Activated naive CD4-positive, alpha-beta T cell treated with anti-CD3 and anti-CD28 coated beads for 36 hours (primary cell): ENCODE measurements at regions not wholly inside any gene's neighbourhood (a gene's known extent, or its start where the extent isn't known, plus 50 kb on each side); places are given as distances from the start of the nearest gene placed in this dataset.

Experiments
- CTCF ChIA-PET: fragments of 350-600 bp; sonication (Branson Sonifier 250); formaldehyde crosslinking; loops from one replicate; lab custom pipeline; 2021; ENCODE audit warnings: antibody characterized with exemption; lab: Charles Lee
- DNase-seq: peaks from one replicate; pipeline ENCODE4 v3.0.0-alpha.2; 2020
- H3K27ac Mint-ChIP-seq: one replicate; pipeline ENCODE4 v1.8.0; 2021; ENCODE audit warnings: mild to moderate bottlenecking, mixed read lengths
- H3K27me3 Mint-ChIP-seq: one replicate; pipeline ENCODE4 v1.8.0; 2021; ENCODE audit warnings: low read depth, mixed read lengths
- H3K36me3 Mint-ChIP-seq: one replicate; pipeline ENCODE4 v1.8.0; 2021; ENCODE audit warnings: low read depth, mixed read lengths
- H3K4me1 Mint-ChIP-seq: one replicate; pipeline ENCODE4 v1.8.0; 2021; ENCODE audit warnings: low read depth, mixed read lengths
- H3K4me3 Mint-ChIP-seq: one replicate; pipeline ENCODE4 v1.8.0; 2021; ENCODE audit warnings: mild to moderate bottlenecking, moderate library complexity, mixed read lengths
- H3K9me3 Mint-ChIP-seq: one replicate; pipeline ENCODE4 v1.8.0; 2021; ENCODE audit warnings: mixed read lengths
- intact Hi-C: fragments of 100-400 bp; cut with micrococcal nuclease; formaldehyde crosslinking; loops from one replicate; pipeline ENCODE4 v1.15.1; 2023

DNA sequence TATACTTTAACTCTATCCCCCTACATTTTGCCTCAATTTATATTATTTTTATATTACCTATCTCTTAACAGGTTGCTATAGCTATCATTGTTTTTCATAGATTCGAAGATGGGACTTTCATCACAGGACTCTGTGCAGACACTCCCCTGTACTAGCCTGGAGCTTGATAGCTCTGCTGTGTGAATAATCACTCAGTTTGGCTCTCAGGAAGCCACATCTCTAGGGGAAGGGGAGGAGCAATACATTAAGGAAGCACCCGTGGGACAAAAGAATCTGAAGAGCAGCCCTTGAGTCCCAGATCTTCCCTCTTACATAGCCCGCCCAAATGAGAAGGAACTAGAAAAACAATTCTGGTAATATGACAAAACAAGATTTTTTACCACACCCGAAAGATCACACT is 114.3 kb upstream of the FXR1 start:
- Mint-ChIP-seq H3K36me3 (no peaks in the 10 kb centered on the region), H3K4me1 (no peaks in the 10 kb centered on the region)

GRCh38 chr3:180802837-180803236 is 109.6 kb upstream of the FXR1 start:
- Mint-ChIP-seq H3K4me1 (no peaks in the 10 kb centered on the region), H3K27me3 (peaks cover 13% of the 10 kb centered on the region), H3K9me3 (no peaks in the 10 kb centered on the region), H3K4me3 (no peak overlapping the region), H3K27ac (no peak overlapping the region), H3K36me3 (no peaks in the 10 kb centered on the region)
- no peak for DNase-seq
- CTCF ChIA-PET: interaction anchor here (0.7 kb wide), 1 partner anchor 476 kb away, joined by 3 read pairs; no protein-coding TSS in a partner anchor
- intact Hi-C loops: loop anchor here (1.0 to 10.0 kb wide), 3 partner anchors 373 to 1882 kb away; no protein-coding TSS in a partner anchor

More for the DNA sequence above, 114.3 kb upstream of the FXR1 start:
- peaks cover 17% of the 10 kb centered on the region for H3K27me3 Mint-ChIP-seq
- intact Hi-C loops: no loop called here
- H3K4me3 Mint-ChIP-seq: no peak overlapping the region
- H3K9me3 Mint-ChIP-seq: no peaks in the 10 kb centered on the region
- CTCF ChIA-PET: no interaction called here
- H3K27ac Mint-ChIP-seq: no peak overlapping the region
- DNase-seq: no peak

DNA sequence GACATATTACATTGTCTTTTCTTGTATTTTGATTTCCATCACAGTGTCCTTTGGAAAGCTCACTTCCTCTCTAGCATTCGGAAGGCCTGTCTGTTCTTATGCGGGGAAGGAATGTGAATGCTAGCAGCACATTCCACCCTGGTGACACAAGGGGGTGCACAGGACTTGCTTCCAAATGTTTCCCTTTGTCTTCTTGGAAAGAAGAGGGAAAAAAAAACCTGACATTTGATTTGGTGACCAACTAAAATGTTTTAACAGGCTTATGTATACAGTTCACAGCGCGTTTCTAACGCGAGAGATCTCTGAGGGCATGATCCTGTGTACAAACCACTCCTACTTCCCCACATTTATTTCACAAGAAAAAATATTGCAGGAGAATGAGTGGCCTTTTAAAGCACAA is 107.6 kb upstream of the FXR1 start:
- peaks cover 3% of the 10 kb centered on the region for H3K27me3 Mint-ChIP-seq

GRCh38 chr3:180808823-180809575 is 103.5 kb upstream of the FXR1 start:
- H3K27ac Mint-ChIP-seq: no peak overlapping the region
- H3K4me3 Mint-ChIP-seq: no peak overlapping the region
- no peak for DNase-seq
- no peaks in the 10 kb centered on the region for H3K4me1 Mint-ChIP-seq
- intact Hi-C loops: loop anchor here (10.0 kb wide), 1 partner anchor 1876 kb away; no protein-coding TSS in a partner anchor
- no peaks in the 10 kb centered on the region for H3K9me3 Mint-ChIP-seq
- CTCF ChIA-PET: no interaction called here
- H3K27me3 Mint-ChIP-seq: peaks cover 3% of the 10 kb centered on the region
- no peaks in the 10 kb centered on the region for H3K36me3 Mint-ChIP-seq

More for the DNA sequence above, 107.6 kb upstream of the FXR1 start:
- no peaks in the 10 kb centered on the region for H3K4me1 Mint-ChIP-seq
- no peak overlapping the region for H3K27ac Mint-ChIP-seq
- no peaks in the 10 kb centered on the region for H3K9me3 Mint-ChIP-seq
- H3K4me3 Mint-ChIP-seq: no peak overlapping the region
- intact Hi-C loops: loop anchor here (5.0 to 10.0 kb wide), 2 partner anchors 897 to 1880 kb away; no protein-coding TSS in a partner anchor
- no peaks in the 10 kb centered on the region for H3K36me3 Mint-ChIP-seq
- CTCF ChIA-PET: no interaction called here
- no peak for DNase-seq

DNA sequence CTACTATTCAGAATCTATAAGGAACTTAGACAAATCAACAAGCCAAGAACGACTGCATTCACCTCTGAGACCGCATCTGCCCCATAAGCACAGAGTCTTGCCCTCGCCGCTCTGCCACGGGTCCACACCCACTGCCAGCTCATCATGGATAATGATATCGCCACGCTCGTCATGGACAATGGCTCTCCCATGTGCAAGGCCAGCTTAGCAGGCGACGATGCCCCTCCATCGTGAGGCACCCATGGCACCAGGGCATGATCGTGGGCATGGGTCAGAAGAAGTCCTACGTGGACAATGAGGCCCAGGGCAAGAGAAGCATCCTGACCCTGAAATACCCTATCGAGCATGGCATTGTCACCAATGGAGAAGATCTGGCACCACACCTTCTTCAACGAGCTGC is 92.1 kb upstream of the FXR1 start:
- no peaks in the 10 kb centered on the region for H3K9me3 Mint-ChIP-seq
- intact Hi-C loops: no loop called here
- H3K27ac Mint-ChIP-seq: no peak overlapping the region
- no peak for DNase-seq
- no peak overlapping the region for H3K4me3 Mint-ChIP-seq
- H3K4me1 Mint-ChIP-seq: no peaks in the 10 kb centered on the region
- peaks cover 3% of the 10 kb centered on the region for H3K27me3 Mint-ChIP-seq
- CTCF ChIA-PET: no interaction called here
- H3K36me3 Mint-ChIP-seq: no peaks in the 10 kb centered on the region

DNA sequence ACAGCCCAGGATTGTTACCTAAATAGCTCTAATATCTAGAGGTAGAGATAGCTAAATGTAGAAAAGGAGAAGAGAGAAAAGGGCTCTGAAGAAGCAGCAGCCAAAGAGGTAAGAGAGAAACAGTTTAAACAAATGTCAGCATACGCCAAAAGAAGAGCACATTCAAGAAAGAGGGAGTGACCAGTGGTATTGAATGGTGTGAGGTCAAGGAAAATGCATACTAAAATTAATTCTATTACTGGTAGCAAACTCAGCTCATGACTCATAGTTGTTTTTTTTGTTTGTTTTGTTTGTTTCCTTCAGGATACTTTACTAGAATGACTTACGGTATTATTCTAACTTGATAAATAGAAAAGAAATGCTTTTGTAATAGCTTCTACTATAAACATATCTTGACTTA is 86.5 kb upstream of the FXR1 start:
- DNase-seq: no peak
- H3K36me3 Mint-ChIP-seq: no peaks in the 10 kb centered on the region
- intact Hi-C loops: no loop called here
- peaks cover 3% of the 10 kb centered on the region for H3K27me3 Mint-ChIP-seq
- H3K4me3 Mint-ChIP-seq: no peak overlapping the region
- H3K4me1 Mint-ChIP-seq: no peaks in the 10 kb centered on the region
- CTCF ChIA-PET: no interaction called here
- no peak overlapping the region for H3K27ac Mint-ChIP-seq
- no peaks in the 10 kb centered on the region for H3K9me3 Mint-ChIP-seq

DNA sequence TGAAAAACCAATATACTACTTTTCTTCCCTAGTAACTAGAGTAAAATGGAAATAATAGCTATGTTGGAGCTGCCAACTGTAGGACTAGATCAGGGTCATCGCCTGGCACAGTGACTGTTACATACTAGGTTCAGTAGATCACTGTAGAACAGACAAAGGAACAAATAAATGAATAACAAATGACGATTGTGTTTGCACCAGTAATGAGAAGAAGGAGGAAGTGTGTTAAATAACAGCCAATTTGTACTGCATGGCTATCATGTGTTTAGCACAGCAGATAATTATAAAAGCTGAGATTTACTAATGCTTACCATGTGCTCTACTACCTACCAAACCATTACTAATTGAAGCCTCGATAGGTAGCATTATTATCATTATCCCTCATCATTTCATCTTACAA is 85.3 kb upstream of the FXR1 start:
- no peaks in the 10 kb centered on the region for H3K36me3 Mint-ChIP-seq
- no peak overlapping the region for H3K4me3 Mint-ChIP-seq
- DNase-seq: no peak
- no peaks in the 10 kb centered on the region for H3K9me3 Mint-ChIP-seq
- CTCF ChIA-PET: interaction anchor here (0.9 kb wide), 1 partner anchor 350 kb away, joined by 3 read pairs; no protein-coding TSS in a partner anchor
- H3K27ac Mint-ChIP-seq: no peak overlapping the region
- intact Hi-C loops: no loop called here
- H3K27me3 Mint-ChIP-seq: peaks cover 6% of the 10 kb centered on the region
- no peaks in the 10 kb centered on the region for H3K4me1 Mint-ChIP-seq

GRCh38 chr3:180828001-180828720 is 84.3 kb upstream of the FXR1 start:
- intact Hi-C loops: no loop called here
- H3K27me3 Mint-ChIP-seq: peaks cover 8% of the 10 kb centered on the region
- no peaks in the 10 kb centered on the region for H3K4me1 Mint-ChIP-seq
- no peaks in the 10 kb centered on the region for H3K36me3 Mint-ChIP-seq
- CTCF ChIA-PET: interaction anchor here (0.9 kb wide), 1 partner anchor 349 kb away, joined by 3 read pairs; no protein-coding TSS in a partner anchor
- H3K9me3 Mint-ChIP-seq: no peaks in the 10 kb centered on the region
- DNase-seq: no peak
- no peak overlapping the region for H3K27ac Mint-ChIP-seq
- H3K4me3 Mint-ChIP-seq: no peak overlapping the region

GRCh38 chr3:180828723-180829408 is 83.6 kb upstream of the FXR1 start:
- H3K4me1 Mint-ChIP-seq: no peaks in the 10 kb centered on the region
- no peak for DNase-seq
- H3K36me3 Mint-ChIP-seq: no peaks in the 10 kb centered on the region
- H3K9me3 Mint-ChIP-seq: no peaks in the 10 kb centered on the region
- CTCF ChIA-PET: no interaction called here
- peaks cover 8% of the 10 kb centered on the region for H3K27me3 Mint-ChIP-seq
- intact Hi-C loops: no loop called here
- no peak overlapping the region for H3K4me3 Mint-ChIP-seq
- no peak overlapping the region for H3K27ac Mint-ChIP-seq

- Mint-ChIP-seq H3K9me3 (no peaks in the 10 kb centered on the region), H3K27me3 (peaks cover 9% of the 10 kb centered on the region), H3K4me3 (no peak overlapping the region), H3K36me3 (no peaks in the 10 kb centered on the region), H3K4me1 (no peaks in the 10 kb centered on the region), H3K27ac (no peak overlapping the region)
- CTCF ChIA-PET: no interaction called here
- DNase-seq: no peak
- intact Hi-C loops: no loop called here
These were observed 82.8 kb upstream of the FXR1 start for GRCh38 chr3:180829409-180830405.

- peaks cover 15% of the 10 kb centered on the region for H3K27me3 Mint-ChIP-seq
- CTCF ChIA-PET: no interaction called here
These were observed 77.0 kb upstream of the FXR1 start for GRCh38 chr3:180835501-180835900.

More at GRCh38 chr3:180835501-180835900, 77.0 kb upstream of the FXR1 start:
- intact Hi-C loops: no loop called here
- no peak for DNase-seq
- H3K36me3 Mint-ChIP-seq: no peaks in the 10 kb centered on the region
- H3K4me1 Mint-ChIP-seq: no peaks in the 10 kb centered on the region
- H3K27ac Mint-ChIP-seq: no peak overlapping the region
- H3K4me3 Mint-ChIP-seq: no peak overlapping the region
- H3K9me3 Mint-ChIP-seq: peaks cover 5% of the 10 kb centered on the region
